HepG2 (cell line): ENCODE measurements at regions not wholly inside any gene's neighbourhood (a gene's known extent, or its start where the extent isn't known, plus 50 kb on each side); places are given as distances from the start of the nearest gene placed in this dataset.

Experiments
- ATAC-seq: fragments of 200-7000 bp; cut with Tn5 transposase; 3 replicates; pipeline ENCODE4 v1.9.1; 2020; ENCODE audit warnings: mild to moderate bottlenecking, moderate library complexity
- BruUV-seq: library from RNA; stranded (reverse); fragments of 400-500 nt; replicated peaks from 2 replicates; lab custom pipeline; 2021; lab: Mats Ljungman, UMichigan
- CTCF ChIA-PET: fragments of 300-600 bp; formaldehyde crosslinking; extraction: SDS; loops from one replicate; lab custom pipeline; 2021; ENCODE audit warnings: low total read pairs, inconsistent platforms, low intra/inter-chr PET ratio; lab: Yijun Ruan, JAX
- POLR2A ChIA-PET: fragments of 350-600 bp; sonication (Branson Sonifier 250); formaldehyde crosslinking; loops from one replicate; lab custom pipeline; 2020; ENCODE audit warnings: antibody characterized with exemption, inconsistent platforms; lab: Yijun Ruan, JAX
- DNase-seq: peaks from one replicate; pipeline ENCODE4 v3.0.0-alpha.2; 2015; ENCODE audit warnings: low spot score
- FAIRE-seq: peaks from 3 replicates; lab custom pipeline; 2011; peaks lifted over from hg19 to GRCh38; lab: Jason Lieb, UNC
- H2AFZ ChIP-seq: one replicate; pipeline ENCODE4 v1.6.1; 2011; ENCODE audit warnings: low read length, inconsistent platforms
- H3K27ac ChIP-seq: fragments of 300-600 bp; 3 replicates; pipeline ENCODE4 v1.8.0; 2011; ENCODE audit warnings: mixed run types, mild to moderate bottlenecking, mixed read lengths, low read length, inconsistent platforms; ENCODE audit not compliant: insufficient read depth; ENCODE audit errors: extremely low read length
- H3K27me3 ChIP-seq, 2 experiments: fragments of 200-600 bp in 1 of 2; 2 replicates in 1 of 2; 3 replicates in 1 of 2; pipeline versions ENCODE4 v1.6.0 to v1.8.0; 2011; ENCODE audit warnings: low read length in 2 of 2, mild to moderate bottlenecking in 2 of 2, moderate library complexity in 2 of 2, inconsistent platforms in 1 of 2; ENCODE audit not compliant: insufficient read depth in 2 of 2, control insufficient read depth in 1 of 2
- H3K36me3 ChIP-seq, 2 experiments: fragments of 200-600 bp in 1 of 2; replicated peaks in 1 of 2; 2 replicates in 1 of 2; 3 replicates in 1 of 2; pipeline versions ENCODE4 v1.5.1 to v1.8.0; 2011; ENCODE audit warnings: low read length in 2 of 2, inconsistent platforms in 1 of 2; ENCODE audit not compliant: insufficient read depth in 2 of 2, control insufficient read depth in 1 of 2
- H3K4me1 ChIP-seq: 2 replicates; pipeline ENCODE4 v1.5.1; 2012; ENCODE audit warnings: low read length, inconsistent platforms; ENCODE audit not compliant: insufficient read depth
- H3K4me2 ChIP-seq: 2 replicates; pipeline ENCODE4 v1.6.0; 2011; ENCODE audit warnings: low read depth, low read length, inconsistent platforms
- H3K4me3 ChIP-seq, 3 experiments: fragments of 200-600 bp in 1 of 3; sonication (generic), shearing (Covaris generic) in 1 of 3; replicated peaks in 1 of 3; 2 replicates each; pipeline ENCODE4 v1.5.1; 2011 to 2016; ENCODE audit warnings: low read length in 3 of 3, inconsistent platforms in 2 of 3, low read depth in 2 of 3, mild to moderate bottlenecking in 2 of 3, control low read depth in 1 of 3, mixed read lengths in 1 of 3; ENCODE audit not compliant: insufficient read depth in 1 of 3
- H3K79me2 ChIP-seq: one replicate; pipeline ENCODE4 v1.6.1; 2011; ENCODE audit warnings: low read length, inconsistent platforms; ENCODE audit not compliant: insufficient read depth
- H3K9ac ChIP-seq: 2 replicates; pipeline ENCODE4 v1.6.0; 2011; ENCODE audit warnings: mild to moderate bottlenecking, low read depth, low read length, inconsistent platforms; ENCODE audit not compliant: insufficient read depth
- H3K9me3 ChIP-seq: 2 replicates; pipeline ENCODE4 v1.5.1; 2012; ENCODE audit warnings: mild to moderate bottlenecking, low read length
- H4K20me1 ChIP-seq: 2 replicates; pipeline ENCODE4 v1.6.0; 2011; ENCODE audit warnings: inconsistent platforms, mild to moderate bottlenecking, low read length, moderate library complexity; ENCODE audit not compliant: insufficient read depth
- CCDC6 ChIP-seq: sonication (generic); formaldehyde crosslinking; IDR thresholded peaks from 2 replicates; pipeline ENCODE4 v1.8.1; 2022; ENCODE audit warnings: mild to moderate bottlenecking, missing genetic modification reagents, moderate library complexity
- ELF1 ChIP-seq: sonication (generic); formaldehyde crosslinking; IDR thresholded peaks from 2 replicates; pipeline ENCODE4 v1.4.0; 2020; ENCODE audit warnings: missing genetic modification reagents
- FOXP1 ChIP-seq, 2 experiments: fragments of 450-650 bp in 1 of 2; IDR thresholded peaks; 2 replicates each; pipeline ENCODE4 v1.6.1; 2017 to 2018; ENCODE audit warnings: antibody characterized with exemption in 1 of 2
- HNRNPL ChIP-seq: fragments of 200-400 bp; formaldehyde crosslinking; IDR thresholded peaks from 2 replicates; pipeline ENCODE4 v1.6.1; 2017; ENCODE audit warnings: mild to moderate bottlenecking, low read depth, low read length
- KLF11 ChIP-seq: IDR thresholded peaks from 2 replicates; pipeline ENCODE4 v1.6.1; 2016; ENCODE audit warnings: missing compliant biosample characterization
- RELA ChIP-seq: sonication (generic); formaldehyde crosslinking; IDR thresholded peaks from 2 replicates; pipeline ENCODE4 v1.4.0; 2020; ENCODE audit warnings: missing genetic modification reagents
- SP5 ChIP-seq: IDR thresholded peaks from 2 replicates; pipeline ENCODE4 v1.6.1; 2016; ENCODE audit warnings: low read depth, borderline replicate concordance
- SRSF1 ChIP-seq: fragments of 200-400 bp; formaldehyde crosslinking; optimal IDR thresholded peaks from 2 replicates; pipeline ENCODE3; 2017; ENCODE audit warnings: mild to moderate bottlenecking, low read depth, low read length, moderate library complexity
- TBP ChIP-seq: sonication (generic); formaldehyde crosslinking; IDR thresholded peaks from 2 replicates; pipeline ENCODE4 v1.5.0; 2020; ENCODE audit warnings: missing genetic modification reagents
- TOE1 ChIP-seq: sonication (generic); formaldehyde crosslinking; IDR thresholded peaks from 2 replicates; pipeline ENCODE4 v1.4.0; 2020; ENCODE audit warnings: mild to moderate bottlenecking, missing genetic modification reagents
- ZFX ChIP-seq: sonication (generic); formaldehyde crosslinking; IDR thresholded peaks from 2 replicates; pipeline ENCODE4 v1.4.0; 2020; ENCODE audit warnings: mild to moderate bottlenecking, low read depth, missing genetic modification reagents, moderate library complexity
- ZNF773 ChIP-seq: sonication (generic); formaldehyde crosslinking; IDR thresholded peaks from 2 replicates; pipeline ENCODE4 v1.4.0; 2020; ENCODE audit warnings: missing genetic modification reagents, borderline replicate concordance
- ZZZ3 ChIP-seq: sonication (generic); formaldehyde crosslinking; IDR thresholded peaks from 2 replicates; pipeline ENCODE4 v1.4.0; 2020; ENCODE audit warnings: missing genetic modification reagents, mild to moderate bottlenecking, borderline replicate concordance
- WGBS: methylation state at CpG from one replicate; pipeline ENCODE4 v1.1.6; 2017; ENCODE audit warnings: low lambda C conversion rate; 5-methylcytosine and 5-hydroxymethylcytosine counted together
- in situ Hi-C: cut with HindIII; loops from 2 replicates; pipeline ENCODE4 v1.10.0; 2017; ENCODE audit warnings: low pct_unique_long_range_greater_than_20kb; ENCODE audit not compliant: extremely low pct_ligation_motif_present
- intact Hi-C: fragments of 100-400 bp; cut with micrococcal nuclease; formaldehyde crosslinking; loops from one replicate; pipeline ENCODE4 v1.10.0; 2022; ENCODE audit not compliant: unreplicated experiment
- TF ChIP-seq, protein P1 (sequence below): sonication (generic); formaldehyde crosslinking; IDR thresholded peaks from 2 replicates; pipeline ENCODE4 v1.5.1; 2020; ENCODE audit warnings: mild to moderate bottlenecking, missing genetic modification reagents, borderline replicate concordance
- TF ChIP-seq, protein P2 (sequence below): sonication (generic); formaldehyde crosslinking; IDR thresholded peaks from 2 replicates; pipeline ENCODE4 v1.4.0; 2020; ENCODE audit warnings: low read depth, mild to moderate bottlenecking, missing genetic modification reagents
- TF ChIP-seq, protein P3 (sequence below): sonication (generic); formaldehyde crosslinking; IDR thresholded peaks from 2 replicates; pipeline ENCODE4 v1.9.0; 2022; ENCODE audit warnings: missing genetic modification reagents, mild to moderate bottlenecking, borderline replicate concordance

DNA sequence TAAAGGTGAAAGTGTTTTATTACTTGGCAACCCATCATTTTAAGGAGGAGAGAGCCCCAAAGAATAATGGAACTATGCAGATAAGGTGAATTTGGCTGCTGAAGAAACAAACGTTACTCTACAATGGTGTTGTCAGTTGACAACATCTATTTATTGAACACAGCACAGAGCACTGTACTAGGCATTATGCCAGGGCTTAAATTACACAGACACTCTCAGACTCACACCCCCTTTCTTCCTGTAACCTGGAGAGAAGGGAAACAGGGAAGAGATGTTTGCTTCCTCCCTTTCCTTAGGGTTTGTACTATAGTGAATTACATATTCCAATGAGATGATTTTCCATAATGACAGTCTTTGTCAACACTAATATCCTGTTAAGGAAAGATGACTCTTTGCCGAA is 94.0 kb upstream of the ATP5MC3 start (continued):
- TF ChIP-seq, protein P1, sequence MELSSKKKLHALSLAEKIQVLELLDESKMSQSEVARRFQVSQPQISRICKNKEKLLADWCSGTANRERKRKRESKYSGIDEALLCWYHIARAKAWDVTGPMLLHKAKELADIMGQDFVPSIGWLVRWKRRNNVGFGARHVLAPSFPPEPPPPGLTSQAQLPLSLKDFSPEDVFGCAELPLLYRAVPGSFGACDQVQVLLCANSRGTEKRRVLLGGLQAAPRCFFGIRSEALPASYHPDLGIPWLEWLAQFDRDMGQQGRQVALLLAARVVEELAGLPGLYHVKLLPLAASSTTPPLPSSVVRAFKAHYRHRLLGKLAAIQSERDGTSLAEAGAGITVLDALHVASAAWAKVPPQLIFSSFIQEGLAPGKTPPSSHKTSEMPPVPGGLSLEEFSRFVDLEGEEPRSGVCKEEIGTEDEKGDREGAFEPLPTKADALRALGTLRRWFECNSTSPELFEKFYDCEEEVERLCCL (CRISPR knock-in tag), result no peak
- TF ChIP-seq FOXP1 (IDR thresholded peaks at IDR 0.05) (no peak), FOXP1 (CRISPR knock-in tag; IDR thresholded peaks at IDR 0.05) (no peak), SP5 (no peak), ZZZ3 (CRISPR knock-in tag) (no peak), ZFX (no peak), TOE1 (CRISPR knock-in tag) (no peak)
- TF ChIP-seq, protein P2, sequence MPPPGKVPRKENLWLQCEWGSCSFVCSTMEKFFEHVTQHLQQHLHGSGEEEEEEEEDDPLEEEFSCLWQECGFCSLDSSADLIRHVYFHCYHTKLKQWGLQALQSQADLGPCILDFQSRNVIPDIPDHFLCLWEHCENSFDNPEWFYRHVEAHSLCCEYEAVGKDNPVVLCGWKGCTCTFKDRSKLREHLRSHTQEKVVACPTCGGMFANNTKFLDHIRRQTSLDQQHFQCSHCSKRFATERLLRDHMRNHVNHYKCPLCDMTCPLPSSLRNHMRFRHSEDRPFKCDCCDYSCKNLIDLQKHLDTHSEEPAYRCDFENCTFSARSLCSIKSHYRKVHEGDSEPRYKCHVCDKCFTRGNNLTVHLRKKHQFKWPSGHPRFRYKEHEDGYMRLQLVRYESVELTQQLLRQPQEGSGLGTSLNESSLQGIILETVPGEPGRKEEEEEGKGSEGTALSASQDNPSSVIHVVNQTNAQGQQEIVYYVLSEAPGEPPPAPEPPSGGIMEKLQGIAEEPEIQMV (CRISPR knock-in tag), result no peak
- TF ChIP-seq, all 625 proteins: peak for 0

DNA sequence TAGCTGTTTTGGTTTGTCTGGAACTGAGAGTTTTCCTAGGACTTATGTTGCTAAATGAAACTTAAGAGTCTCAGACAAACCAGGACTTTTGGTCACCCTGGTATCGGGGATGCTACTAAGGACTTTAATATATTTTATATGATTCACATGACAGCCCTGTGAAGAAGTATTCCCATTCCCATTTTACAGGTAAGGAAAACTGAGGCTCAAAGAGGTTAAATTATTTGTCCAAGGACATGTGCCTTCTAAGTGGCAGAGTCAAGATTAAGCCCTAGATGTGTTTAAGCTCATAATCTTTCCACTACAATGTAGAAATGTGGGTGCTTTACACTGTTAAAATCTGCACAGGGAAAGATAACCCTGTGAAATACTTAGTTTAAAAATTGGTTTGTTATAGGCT is 77.7 kb upstream of the ATP5MC3 start:
- H3K9ac ChIP-seq, result no peak overlapping the region
- FAIRE-seq (no peak), DNase-seq (no peak), ATAC-seq (no peak)
- no TSS peak for BruUV-seq
- POLR2A ChIA-PET, result no interaction called here
- H2AFZ ChIP-seq, result no peak overlapping the region
- TF ChIP-seq RELA (CRISPR knock-in tag) (no peak), SRSF1 (no peak), ZNF773 (CRISPR knock-in tag) (no peak), CCDC6 (CRISPR knock-in tag) (no peak), ELF1 (CRISPR knock-in tag) (no peak), KLF11 (no peak), HNRNPL (no peak), TBP (CRISPR knock-in tag) (no peak)
- TF ChIP-seq, protein P3, sequence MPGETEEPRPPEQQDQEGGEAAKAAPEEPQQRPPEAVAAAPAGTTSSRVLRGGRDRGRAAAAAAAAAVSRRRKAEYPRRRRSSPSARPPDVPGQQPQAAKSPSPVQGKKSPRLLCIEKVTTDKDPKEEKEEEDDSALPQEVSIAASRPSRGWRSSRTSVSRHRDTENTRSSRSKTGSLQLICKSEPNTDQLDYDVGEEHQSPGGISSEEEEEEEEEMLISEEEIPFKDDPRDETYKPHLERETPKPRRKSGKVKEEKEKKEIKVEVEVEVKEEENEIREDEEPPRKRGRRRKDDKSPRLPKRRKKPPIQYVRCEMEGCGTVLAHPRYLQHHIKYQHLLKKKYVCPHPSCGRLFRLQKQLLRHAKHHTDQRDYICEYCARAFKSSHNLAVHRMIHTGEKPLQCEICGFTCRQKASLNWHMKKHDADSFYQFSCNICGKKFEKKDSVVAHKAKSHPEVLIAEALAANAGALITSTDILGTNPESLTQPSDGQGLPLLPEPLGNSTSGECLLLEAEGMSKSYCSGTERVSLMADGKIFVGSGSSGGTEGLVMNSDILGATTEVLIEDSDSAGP (CRISPR knock-in tag), result no peak
- H3K9me3 ChIP-seq, result no peaks in the 10 kb centered on the region
- no peak overlapping the region for H3K27ac ChIP-seq
- peaks cover 0 to 8% of the 10 kb centered on the region in 2 experiments; a peak in 2 of 5 replicates for H3K27me3 ChIP-seq
- intact Hi-C loops (no loop called here), in situ Hi-C loops (no loop called here)
- no peak overlapping the region for H3K4me3 ChIP-seq
- H3K4me2 ChIP-seq, result no peak overlapping the region
- H4K20me1 ChIP-seq, result no peaks in the 10 kb centered on the region
- H3K36me3 ChIP-seq, result no peaks in the 10 kb centered on the region
- no peaks in the 10 kb centered on the region for H3K79me2 ChIP-seq
- no peaks in the 10 kb centered on the region for H3K4me1 ChIP-seq
- 3% methylated on average over 1 of the region's 1 CpG for WGBS
- CTCF ChIA-PET, result no interaction called here
